ENCODE measurements at regions not wholly inside any gene's neighbourhood (a gene's known extent, or its start where the extent isn't known, plus 50 kb on each side); places are given as distances from the start of the nearest gene placed in this dataset.
"Not testable (repeated sequence)": the region's sequence is repeated elsewhere in the genome, so short reads cannot be mapped to it uniquely, and the experiment has no call there.

DNA sequence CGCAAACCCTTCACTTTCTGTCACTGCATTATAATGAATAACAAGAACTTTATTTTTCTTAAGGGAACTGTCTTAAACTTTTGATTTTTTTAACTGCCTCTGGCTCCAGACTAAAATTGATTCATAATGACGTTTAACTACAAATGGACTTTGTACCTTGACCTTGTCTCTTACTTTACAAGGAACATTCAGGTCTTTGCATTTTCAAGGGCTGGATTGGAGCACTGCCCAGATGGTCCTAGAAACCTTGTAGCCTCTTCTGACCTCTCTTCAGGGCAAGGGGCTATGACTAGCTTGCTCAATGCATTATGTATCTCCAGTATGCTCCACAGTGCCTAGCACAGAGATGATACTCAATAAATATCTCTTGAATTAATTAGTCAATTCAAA is 612.6 kb upstream of the CLINT1 start:
- no peak for DNase-seq

DNA sequence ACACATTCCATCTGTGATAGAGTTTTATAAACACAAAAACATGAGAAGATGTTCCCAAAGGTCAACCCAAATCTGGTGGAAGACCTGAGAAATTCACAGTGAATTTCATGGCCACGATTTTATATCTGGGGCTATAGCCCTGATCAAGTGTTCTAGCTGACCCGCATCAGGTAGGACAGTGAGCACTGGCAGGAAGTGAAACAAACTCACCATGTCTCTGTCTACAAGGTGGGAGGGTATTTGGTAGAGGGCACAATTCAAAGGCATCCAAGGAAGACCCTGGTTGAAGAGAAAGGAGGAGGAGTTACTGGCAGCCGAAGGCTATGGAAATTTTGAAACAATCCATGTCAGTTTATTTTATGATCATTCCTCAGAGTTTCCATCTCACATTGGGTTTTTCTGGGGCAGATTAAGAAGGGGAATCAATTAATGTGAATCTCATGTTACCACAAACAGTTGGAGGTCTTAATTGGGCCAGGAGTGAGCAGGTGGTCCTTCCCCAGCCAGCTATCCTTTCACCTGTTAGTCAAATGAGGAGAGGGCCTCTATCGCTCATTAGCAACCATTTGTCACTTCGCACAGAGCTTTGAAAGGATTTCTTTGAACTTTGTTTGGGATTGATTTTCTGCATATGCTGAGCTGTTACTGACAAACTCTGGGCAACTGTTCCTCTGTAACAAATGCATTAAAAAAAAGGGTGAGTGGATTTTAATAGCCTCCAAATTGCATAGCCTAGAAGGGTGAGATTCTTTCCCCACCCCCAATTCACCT is 612.0 kb upstream of the CLINT1 start:
- no peak for DNase-seq

DNA sequence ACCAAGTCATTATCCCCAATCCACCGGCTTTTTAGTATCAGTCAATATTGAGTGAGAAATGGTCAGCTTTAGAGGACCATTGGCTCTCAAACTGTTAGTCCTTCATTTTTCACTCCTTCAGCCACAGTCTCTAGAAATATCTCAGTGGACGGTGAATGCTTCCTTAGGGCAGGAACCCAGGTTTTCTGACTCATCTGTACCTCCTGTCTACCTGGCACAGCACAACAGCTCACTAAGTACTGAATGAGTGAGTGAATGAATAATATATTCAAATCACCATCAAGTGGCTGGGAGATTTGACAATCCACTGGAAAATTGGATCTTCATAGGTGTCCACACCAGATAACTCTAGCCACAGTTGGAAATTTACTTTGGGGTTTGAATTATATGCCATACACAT is 609.5 kb upstream of the CLINT1 start:
- DNase-seq, result no peak

DNA sequence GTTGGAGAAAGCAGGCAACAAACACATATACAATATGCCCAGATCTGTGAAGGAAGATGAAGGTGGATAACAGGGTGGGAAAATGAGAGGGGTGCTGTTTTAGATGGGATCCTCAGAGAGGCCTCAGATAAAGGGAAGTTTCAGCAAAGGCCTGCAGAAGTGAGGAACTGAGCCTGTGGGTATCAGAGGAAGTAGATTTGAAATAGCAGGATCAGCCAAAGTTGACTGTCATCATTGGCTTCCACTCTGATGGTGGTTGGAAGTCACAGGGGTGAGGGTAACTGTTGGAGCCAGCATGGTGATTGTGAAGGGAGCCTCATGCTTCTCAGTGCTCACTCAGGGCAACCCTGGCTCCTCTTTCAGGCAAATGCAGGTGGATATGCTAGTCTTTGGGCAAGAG is 607.2 kb upstream of the CLINT1 start:
- DNase-seq, result peak; percentile 52 to 69 (median 64)

DNA sequence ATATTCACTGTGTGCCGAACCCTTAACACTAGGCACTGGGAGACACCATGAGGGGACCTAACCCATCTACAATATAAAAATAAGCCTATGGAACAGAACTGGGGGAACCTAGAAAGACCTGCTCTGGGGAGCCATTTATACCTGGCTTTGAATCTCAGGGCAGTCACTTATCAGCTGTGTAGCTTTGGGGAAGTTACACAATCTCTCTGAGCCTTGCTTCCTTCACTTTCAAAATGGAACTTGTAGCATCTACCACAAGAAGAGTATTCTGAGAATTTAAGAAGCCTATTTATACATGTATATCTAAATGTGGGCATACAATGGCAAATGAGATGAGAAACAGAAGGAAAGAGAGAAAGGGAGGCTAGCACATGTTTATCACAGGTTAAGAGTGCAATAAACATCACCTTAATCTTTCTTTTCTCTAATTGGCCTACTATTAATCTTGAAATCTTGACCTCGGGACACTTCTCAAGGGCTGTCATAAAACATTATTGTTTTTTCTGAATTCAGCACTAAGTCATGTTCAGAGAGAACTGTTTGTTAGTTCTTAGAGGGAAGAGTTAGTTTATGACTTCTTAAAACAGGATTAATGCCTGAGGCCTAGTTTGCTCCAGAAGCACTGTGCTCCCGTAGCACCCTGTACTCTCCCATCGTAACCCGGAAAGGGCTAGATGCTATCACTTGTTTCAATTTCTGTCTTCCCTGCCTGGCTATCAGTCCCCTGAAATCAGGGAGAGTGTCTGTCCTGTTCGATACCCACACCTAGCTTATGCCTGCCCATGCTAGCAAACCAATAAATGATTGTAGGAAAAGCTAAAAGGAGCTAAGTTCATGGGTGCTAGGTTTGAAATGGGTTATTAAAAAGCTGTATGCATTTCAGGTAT is 606.4 kb upstream of the CLINT1 start:
- peak; percentile 4 to 37 (median 32) for DNase-seq

DNA sequence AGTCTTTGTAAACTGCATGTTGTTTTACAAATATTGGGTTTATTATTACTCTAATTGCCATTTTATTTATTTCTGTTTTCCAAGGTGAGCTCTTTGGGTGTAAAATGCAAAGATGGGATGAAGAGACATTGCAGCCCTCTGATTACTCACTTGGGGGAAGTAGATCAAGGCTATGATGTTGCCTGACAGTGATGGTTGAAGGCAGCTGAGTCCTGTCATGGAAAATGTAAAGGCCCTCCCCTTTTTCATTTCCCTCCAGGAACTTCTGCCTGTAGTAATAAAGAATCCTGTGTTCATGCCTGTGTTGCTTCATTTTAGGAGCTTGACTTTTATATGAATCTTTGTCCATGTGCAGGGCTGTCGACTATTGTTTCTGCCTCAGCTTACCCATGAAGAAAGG is 605.4 kb upstream of the CLINT1 start:
- DNase-seq, result peak; percentile 57 to 73 (median 69)

DNA sequence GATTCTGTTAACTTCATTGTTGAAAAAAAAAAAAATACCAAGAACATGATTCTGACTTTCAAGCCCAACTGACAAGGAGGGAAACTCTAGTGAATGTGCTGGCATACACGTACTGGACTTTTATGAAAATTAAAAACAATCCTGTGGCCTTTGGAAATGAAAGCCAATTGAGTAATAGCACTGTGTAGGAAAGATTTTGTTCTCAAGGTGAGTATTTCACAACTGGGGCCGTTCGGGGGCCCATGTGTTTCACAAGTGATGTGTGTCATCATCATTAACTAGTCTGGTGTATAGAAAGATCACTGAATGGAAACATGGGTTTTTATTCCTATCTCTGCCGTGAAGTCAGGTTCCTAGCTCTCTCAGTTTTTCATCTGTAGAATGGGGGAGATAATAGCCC is 605.0 kb upstream of the CLINT1 start:
- DNase-seq, result peak; percentile 29 to 48 (median 47)

DNA sequence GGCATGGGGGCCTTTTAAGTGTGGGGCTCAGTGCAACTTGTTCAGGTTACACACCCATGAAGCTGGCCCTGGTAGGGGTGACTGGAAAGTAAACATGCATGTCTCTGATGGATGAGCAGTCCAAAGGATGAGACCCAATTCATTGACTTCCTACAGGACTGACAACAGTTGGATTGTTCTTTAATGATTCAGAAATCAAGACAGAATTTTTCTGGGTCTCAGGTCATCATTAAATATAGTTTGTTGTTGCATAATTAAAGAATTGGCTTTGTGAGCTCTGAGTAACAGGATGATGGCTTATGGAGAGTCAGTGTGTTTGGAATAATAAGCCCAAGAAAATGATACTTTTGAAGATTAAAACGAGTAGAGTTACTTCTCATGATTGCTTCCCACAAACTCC is 604.2 kb upstream of the CLINT1 start:
- DNase-seq, result no peak

DNA sequence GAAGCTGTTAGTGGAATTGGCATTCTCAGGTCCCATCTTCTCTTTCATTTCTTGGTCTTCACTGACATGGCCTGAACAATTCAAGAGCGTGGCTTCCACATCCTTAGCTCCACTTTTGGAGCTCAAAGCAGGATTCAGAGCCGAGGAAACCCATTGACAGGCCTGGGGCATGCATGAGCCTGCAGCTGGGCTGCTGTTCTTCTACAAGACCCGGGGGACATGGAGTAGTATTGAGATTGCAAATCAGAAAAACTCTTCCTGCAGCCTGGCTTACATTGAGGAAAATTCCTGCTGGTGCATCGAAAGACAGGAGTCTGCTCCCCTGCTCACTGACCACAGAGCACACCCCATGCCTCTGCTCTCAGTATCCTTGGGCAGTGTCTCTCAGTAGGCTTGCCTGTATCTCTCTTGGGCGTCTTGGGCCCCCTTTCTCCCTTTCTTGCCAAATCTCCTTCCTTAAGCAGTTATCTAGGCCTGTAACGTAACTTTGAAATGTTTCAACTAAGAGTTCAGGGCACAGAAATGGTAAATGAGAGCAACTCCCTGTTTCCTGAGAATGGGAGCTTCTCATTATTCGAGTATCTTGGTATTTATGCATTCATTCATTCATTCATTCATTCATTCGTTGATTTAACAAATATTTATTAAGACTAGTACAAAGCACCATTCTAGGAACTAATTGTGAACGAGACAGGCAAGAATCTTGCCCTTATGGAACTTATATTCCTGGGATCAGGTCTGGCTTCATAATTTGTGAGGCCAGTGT is 603.6 kb upstream of the CLINT1 start:
- DNase-seq, result no peak

DNA sequence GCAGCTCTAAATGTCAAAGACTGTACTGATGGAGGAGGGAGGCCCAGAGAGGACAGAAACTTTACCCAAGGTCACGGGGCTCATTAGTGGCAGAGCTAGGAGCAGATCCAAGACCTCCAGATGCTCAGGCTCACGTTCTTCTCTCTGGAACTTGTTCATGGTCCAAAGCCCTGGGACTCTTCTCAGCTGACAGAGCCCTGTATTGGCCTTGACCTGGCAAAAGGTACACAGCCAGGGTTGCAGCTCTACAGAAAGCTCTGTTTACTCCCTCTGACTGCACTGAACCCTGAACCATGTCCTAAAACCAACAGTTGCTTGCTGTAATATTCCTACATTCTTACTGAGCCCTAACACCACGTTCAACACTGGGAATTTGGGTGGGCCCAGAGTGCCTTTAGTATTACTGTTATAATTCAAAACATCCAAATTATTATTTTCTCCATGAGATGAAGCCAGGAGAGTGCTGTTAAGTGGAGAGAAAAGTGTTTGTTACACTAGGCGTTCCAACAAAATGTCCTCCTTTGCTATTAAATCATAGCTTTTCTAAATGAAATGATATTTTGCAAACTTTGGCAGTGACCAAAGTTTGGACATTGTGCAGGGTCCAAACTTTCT is 602.4 kb upstream of the CLINT1 start:
- no peak for DNase-seq

DNA sequence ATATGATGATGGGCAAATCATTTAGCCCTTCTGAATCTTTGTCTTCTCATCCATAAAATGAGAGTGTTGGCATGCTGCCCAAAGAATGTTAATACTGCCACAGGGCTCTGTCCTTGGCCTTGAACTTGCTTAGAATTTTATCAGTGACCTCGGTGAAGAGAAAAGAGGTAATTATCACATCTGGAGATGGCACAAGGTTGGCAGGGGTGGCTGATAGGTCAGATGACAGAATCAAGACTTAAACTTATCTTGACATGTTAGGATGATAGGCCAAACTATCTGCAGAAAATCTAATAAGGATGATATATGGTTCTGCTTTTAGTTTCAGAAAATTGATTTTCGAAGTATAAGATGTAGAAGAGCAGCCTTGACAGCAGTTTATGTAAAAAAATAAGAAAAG is 599.1 kb upstream of the CLINT1 start:
- no peak for DNase-seq

DNA sequence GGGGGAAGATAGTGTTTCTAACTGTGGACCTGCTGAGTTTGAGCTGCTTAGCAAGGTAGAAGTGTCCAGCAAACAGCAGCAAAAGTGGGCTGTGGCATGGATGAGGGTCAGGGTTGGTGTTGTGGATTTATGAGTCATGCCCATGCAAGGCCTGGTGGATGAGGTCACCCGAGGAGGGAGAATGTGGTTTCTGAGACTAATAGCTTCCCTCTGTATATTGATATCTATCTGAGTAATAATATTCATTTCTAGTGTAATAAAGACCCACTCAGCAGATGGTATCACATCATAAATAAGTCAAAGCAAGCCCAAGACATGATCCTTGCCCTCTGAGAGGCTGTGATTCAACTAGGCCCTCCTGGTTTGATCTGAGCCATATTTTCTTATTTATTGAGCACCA is 597.8 kb upstream of the CLINT1 start:
- peak; percentile 82 to 87 (median 83) for DNase-seq

DNA sequence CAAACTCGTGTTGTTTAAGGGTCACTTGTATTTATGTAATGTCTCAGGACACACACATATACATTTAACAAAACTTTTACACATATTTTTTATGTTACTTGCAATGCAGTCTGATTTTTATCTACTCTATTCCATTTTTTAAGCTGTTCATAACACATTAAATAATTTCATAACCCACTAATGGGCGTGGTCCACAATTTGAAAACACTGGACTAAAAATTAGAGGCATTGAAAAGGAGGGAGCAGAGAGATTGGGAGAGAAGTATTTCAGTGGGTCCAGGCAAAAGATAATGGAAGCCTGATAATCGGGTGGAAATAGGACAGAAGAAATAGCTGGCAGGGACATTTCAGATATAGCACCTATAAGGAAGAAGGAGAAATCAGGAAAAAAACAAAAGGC is 597.3 kb upstream of the CLINT1 start:
- no peak for DNase-seq

DNA sequence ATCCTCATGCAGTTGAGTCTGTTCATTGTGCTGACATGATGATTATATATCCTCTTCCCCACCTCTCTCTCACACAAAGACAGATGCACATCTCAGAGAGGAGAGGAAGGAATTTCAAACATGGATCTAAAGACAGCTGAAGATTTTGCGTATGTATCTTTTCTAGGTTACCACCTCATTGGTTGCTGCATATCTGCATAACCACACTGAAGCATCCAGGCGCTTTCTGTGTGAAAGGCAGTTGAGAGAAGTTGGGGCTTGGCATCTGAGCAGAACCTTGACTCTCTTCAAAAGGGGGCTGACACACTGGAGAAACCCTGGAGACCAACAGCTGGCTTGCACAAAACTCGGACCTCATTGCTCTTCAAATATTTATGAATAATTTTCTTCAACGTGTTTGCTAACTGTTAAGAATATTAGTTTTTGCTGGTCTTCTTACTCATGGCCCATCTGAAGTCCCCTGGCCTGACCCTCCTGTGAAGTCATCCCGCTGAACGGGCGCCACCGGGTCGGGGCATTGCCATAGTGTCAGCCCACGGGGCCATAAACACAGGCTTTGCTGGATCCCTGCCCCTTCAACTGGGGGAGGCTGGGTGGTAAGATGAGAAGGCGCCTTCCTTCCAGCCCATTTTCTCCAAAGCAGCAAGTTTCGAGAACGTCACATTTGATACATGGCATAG is 593.2 kb upstream of the CLINT1 start:
- DNase-seq, result no peak

DNA sequence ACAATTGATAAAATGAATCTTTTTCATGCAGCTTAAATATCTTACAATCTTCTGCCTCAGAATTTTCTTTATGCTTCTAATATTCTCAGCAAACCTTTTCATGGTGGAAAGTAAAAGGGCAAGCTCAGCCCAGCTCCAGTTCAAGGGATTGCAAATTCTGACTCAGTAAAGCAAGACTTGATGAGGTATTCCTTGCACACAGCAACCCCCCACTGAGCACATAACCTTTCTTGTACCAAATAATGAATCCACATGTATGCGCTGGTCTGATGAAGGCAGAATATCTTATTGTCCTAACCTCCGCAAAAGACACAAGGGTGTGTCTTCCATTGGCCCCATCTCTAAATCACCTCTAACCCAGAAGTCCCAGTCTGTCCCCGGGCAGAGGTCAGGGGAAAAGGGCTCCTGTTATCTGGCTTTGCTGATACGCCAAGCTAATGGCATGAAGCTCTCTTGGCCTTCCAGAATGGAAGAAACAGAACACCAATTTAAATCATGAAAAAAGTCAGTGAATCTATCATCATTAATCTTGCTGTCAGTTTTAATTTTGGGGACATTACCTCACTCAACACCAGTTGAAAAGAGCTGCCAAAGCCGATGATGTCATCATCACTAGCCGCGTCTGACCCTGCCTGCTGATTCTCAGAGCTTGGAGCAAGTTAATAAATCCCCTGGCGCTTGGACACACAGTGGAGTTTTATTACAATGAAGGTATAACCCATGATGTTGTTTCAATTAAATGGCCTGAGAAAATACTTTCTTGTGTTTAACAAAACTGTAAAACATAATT is 592.5 kb upstream of the CLINT1 start:
- no peak for DNase-seq

DNA sequence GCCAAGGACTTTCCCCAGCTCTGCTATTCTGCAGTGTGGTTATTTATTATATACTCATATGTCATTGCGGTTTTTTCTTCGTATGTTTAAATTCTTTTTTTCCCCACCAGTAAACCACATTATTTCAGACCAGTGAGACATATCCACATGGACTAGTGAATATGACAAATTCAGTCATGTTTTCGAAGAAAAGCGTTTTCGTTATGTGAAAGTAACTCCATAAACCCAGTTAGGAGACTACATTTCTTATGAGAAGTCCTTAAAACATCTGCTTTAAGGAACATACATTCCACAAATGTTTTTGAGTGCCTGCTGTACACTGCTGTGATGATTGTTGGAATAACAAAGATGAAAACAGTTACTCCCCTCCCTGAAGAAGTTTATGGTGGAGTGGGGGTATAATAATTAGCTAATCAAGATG is 591.8 kb upstream of the CLINT1 start:
- no peak for DNase-seq

DNA sequence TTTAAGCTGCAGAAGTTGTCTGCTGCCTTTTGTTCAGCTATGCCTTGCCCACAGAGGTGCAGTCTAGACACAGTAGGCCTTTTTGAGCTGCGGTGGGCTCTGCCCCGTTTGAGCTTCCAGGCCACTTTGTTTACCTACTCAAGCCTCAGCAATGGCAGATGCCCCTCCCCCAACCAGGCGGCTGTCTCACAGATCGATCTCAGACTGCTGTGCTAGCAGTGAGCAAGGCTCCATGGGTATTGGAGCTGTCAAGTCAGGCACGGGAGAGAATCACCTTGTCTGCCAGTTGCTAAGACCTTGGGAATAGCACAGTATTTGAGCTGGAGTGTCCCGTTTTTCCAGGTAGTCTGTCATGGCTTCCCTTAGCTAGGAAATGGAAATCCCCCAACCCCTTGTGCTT is 587.8 kb upstream of the CLINT1 start:
- not testable (repeated sequence) for DNase-seq

DNA sequence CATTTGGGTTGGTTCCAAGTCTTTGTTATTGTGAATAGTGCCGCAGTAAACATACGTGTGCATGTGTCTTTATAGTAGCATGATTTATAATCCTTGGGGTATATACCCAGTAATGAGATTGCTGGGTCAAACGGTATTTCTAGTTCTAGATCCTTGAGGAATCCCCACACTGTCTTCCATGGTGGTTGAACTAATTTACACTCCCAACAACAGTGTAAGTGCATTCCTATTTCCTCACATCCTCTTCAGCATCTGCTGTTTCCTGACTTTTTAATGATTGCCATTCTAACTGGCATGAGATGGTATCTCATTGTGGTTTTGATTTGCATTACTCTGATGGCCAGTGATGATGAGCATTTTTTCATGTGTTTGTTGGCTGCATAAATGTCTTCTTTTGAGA is 580.3 kb upstream of the CLINT1 start:
- DNase-seq, result not testable (repeated sequence)

DNA sequence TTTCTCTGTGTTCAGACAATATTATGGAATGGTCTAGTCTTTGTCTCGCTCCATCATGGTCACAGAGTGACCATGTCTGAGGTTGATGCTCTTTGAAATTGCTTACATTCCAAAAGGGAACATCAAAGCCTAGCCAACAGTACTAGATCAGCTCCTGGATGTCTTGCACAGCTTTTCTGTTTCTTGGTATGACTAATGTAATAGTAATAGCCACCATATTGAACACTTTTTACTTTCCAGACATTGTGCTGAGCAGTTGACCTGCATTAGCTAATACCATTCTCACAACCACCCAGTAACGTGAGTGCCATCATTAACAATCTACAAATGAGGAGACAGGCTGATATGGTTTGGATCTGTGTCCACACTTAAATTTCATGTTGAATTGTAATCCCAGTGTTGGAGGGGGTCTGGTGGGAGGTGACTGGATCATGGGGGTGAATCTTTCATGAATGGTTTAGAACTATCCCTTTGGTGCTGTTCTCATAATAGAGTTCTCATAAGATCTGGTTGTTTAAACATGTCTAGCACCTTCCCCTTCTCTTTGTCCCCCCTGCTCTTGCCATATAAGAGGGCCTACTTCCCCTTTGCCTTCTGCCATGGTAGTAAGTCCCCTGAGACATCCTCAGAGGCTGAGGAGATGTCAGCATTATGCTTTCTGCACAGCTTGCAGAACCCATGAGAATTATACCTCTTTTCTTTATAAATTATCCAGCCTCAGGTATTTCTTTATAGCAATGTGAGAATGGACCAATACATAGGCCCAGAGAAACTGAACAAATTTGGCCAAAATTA is 577.5 kb upstream of the CLINT1 start:
- DNase-seq, result no peak

DNA sequence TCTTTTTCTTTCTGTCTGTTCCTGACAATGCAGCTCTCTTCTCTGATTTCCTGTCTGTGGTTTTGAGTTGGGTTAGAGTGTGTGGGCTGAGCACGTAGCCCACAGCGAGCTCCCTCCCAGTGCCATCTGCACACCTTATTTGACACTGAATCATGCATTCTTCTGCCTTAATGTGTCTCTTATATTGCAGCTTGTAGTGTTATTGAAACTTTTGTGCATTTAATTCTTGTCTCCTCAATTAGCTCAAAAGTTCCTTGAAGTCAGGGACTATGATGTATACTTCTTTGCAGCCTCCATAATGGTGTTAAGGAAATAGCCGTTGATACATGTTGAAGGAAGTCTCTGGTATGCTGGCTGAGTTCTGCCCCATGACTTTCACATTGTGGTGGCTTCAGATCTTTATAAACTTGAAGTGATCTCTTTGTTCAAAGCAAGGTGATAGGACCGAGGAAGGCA is 576.2 kb upstream of the CLINT1 start:
- DNase-seq, result no peak

DNA sequence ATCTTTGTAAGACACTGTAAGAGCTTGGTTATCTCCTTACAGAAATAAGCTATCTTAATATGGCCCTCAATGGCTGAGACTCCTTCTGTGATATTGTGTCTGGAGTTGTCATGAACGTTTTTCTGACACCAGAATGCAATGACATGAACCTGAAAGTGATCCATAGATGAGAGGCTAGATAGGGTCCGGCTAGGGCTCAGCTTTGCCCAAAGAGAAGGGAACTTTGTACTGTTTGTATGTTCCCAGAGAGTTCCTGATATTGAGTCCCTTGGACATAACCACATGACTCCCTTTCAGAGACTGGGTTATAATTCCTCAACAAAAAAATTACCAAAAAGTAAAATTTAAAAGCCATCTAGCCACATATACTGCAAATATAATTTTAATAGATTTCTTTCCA is 575.8 kb upstream of the CLINT1 start:
- no peak for DNase-seq

Measured in suppressor macrophage treated with lipopolysaccharide for 1 hour (primary cell).